ENCODE measurements at regions not wholly inside any gene's neighbourhood (a gene's known extent, or its start where the extent isn't known, plus 50 kb on each side); places are given as distances from the start of the nearest gene placed in this dataset.

GRCh38 chr18:79599441-79599931 is 80.1 kb upstream of the CTDP1 start:
- TF ChIP-seq, protein P1, sequence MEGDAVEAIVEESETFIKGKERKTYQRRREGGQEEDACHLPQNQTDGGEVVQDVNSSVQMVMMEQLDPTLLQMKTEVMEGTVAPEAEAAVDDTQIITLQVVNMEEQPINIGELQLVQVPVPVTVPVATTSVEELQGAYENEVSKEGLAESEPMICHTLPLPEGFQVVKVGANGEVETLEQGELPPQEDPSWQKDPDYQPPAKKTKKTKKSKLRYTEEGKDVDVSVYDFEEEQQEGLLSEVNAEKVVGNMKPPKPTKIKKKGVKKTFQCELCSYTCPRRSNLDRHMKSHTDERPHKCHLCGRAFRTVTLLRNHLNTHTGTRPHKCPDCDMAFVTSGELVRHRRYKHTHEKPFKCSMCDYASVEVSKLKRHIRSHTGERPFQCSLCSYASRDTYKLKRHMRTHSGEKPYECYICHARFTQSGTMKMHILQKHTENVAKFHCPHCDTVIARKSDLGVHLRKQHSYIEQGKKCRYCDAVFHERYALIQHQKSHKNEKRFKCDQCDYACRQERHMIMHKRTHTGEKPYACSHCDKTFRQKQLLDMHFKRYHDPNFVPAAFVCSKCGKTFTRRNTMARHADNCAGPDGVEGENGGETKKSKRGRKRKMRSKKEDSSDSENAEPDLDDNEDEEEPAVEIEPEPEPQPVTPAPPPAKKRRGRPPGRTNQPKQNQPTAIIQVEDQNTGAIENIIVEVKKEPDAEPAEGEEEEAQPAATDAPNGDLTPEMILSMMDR (IDR thresholded peaks at IDR 0.05): no peak
- TF ChIP-seq POLR2A (IDR thresholded peaks at IDR 0.05): no peak
